Peyer's patch (tissue), 4 donors: ENCODE measurements at regions not wholly inside any gene's neighbourhood (a gene's known extent, or its start where the extent isn't known, plus 50 kb on each side); places are given as distances from the start of the nearest gene placed in this dataset.

Experiments used
- DNase-seq, 3 donors: peaks; one replicate each; pipeline ENCODE4 v3.0.0-alpha.2; 2017 to 2019
- H3K27ac ChIP-seq, 4 donors: fragments of 200-600 bp; sonication (generic); one replicate each; pipeline ENCODE4 v1.5.1; 2016 to 2019
- H3K27me3 ChIP-seq, 2 donors: fragments of 200-600 bp; sonication (generic); one replicate each; pipeline ENCODE4 v1.5.1; 2019
- H3K36me3 ChIP-seq, 3 donors: fragments of 200-600 bp; sonication (generic); one replicate each; pipeline ENCODE4 v1.5.1; 2016 to 2019
- H3K4me1 ChIP-seq, 4 donors: fragments of 200-600 bp; sonication (generic); one replicate each; pipeline ENCODE4 v1.5.1; 2016 to 2019
- H3K4me3 ChIP-seq, 4 donors: fragments of 200-600 bp; sonication (generic); 1 replicate in 3 of 4; 2 replicates in 1 of 4; pipeline ENCODE4 v1.5.1; 2016 to 2019; ENCODE audit warnings: mild to moderate bottlenecking in 1 of 4
- H3K9me3 ChIP-seq, 4 donors: fragments of 200-600 bp; sonication (generic); one replicate each; pipeline ENCODE4 v1.5.1; 2016 to 2019; ENCODE audit warnings: mild to moderate bottlenecking in 1 of 4
- CTCF ChIP-seq, 6 experiments: fragments of 450-650 bp in 4 of 6; fragments of 200-600 bp in 2 of 6; sonication (generic) in 1 of 6; IDR thresholded peaks; one replicate each; pipeline ENCODE4 v1.5.1; 2017 to 2019; ENCODE audit warnings: antibody characterized with exemption in 6 of 6, mild to moderate bottlenecking in 3 of 6, moderate library complexity in 1 of 6
- POLR2A ChIP-seq, 2 donors: fragments of 450-650 bp; IDR thresholded peaks; one replicate each; pipeline ENCODE4 v1.5.1; 2017; ENCODE audit warnings: antibody characterized with exemption in 2 of 2, mild to moderate bottlenecking in 2 of 2, moderate library complexity in 2 of 2

- Histone ChIP-seq H3K4me1 (no peaks in the 10 kb centered on the region), H3K27me3 (no peaks in the 10 kb centered on the region), H3K27ac (no peak overlapping the region), H3K36me3 (no peaks in the 10 kb centered on the region), H3K4me3 (no peak overlapping the region), H3K9me3 (no peaks in the 10 kb centered on the region)
- no peak for TF ChIP-seq POLR2A (IDR thresholded peaks at IDR 0.05)
- no peak for TF ChIP-seq CTCF (IDR thresholded peaks at IDR 0.05)
- DNase-seq, result no peak
Measured at GRCh38 chr5:124859556-124860290, 113.3 kb upstream of the ZNF608 start.

GRCh38 chr5:124860291-124860655 is 113.8 kb upstream of the ZNF608 start:
- no peak for DNase-seq
- H3K4me3 ChIP-seq, result no peak overlapping the region
- TF ChIP-seq CTCF (IDR thresholded peaks at IDR 0.05) (no peak), POLR2A (IDR thresholded peaks at IDR 0.05) (no peak)

GRCh38 chr5:124865066-124865465 is 118.6 kb upstream of the ZNF608 start:
- no peaks in the 10 kb centered on the region for H3K9me3 ChIP-seq
- no peak for DNase-seq
- no peak overlapping the region for H3K4me3 ChIP-seq
- TF ChIP-seq POLR2A (IDR thresholded peaks at IDR 0.05), result no peak
- no peaks in the 10 kb centered on the region for H3K27me3 ChIP-seq
- no peak overlapping the region for H3K27ac ChIP-seq
- no peaks in the 10 kb centered on the region for H3K36me3 ChIP-seq
- H3K4me1 ChIP-seq, result peaks cover 0 to 2% (median 0%) of the 10 kb centered on the region in 4 donors

More at GRCh38 chr5:124860291-124860655, 113.8 kb upstream of the ZNF608 start:
- no peaks in the 10 kb centered on the region for H3K27me3 ChIP-seq
- no peaks in the 10 kb centered on the region for H3K36me3 ChIP-seq
- no peaks in the 10 kb centered on the region for H3K4me1 ChIP-seq
- no peaks in the 10 kb centered on the region for H3K9me3 ChIP-seq
- H3K27ac ChIP-seq, result no peak overlapping the region

GRCh38 chr5:124865603-124866354 is 119.3 kb upstream of the ZNF608 start:
- H3K36me3 ChIP-seq, result no peaks in the 10 kb centered on the region
- H3K27ac ChIP-seq, result no peak overlapping the region
- peaks cover 0 to 3% (median 0%) of the 10 kb centered on the region in 4 donors for H3K4me1 ChIP-seq
- no peaks in the 10 kb centered on the region for H3K9me3 ChIP-seq
- TF ChIP-seq CTCF (IDR thresholded peaks at IDR 0.05) (no peak), POLR2A (IDR thresholded peaks at IDR 0.05) (no peak)
- no peak for DNase-seq
- no peaks in the 10 kb centered on the region for H3K27me3 ChIP-seq
- H3K4me3 ChIP-seq, result no peak overlapping the region

- H3K27ac ChIP-seq, result no peak overlapping the region
- no peak for DNase-seq
Measured at GRCh38 chr5:124866355-124867136, 120.1 kb upstream of the ZNF608 start.

More at GRCh38 chr5:124866355-124867136, 120.1 kb upstream of the ZNF608 start:
- peaks cover 0 to 3% (median 0%) of the 10 kb centered on the region in 4 donors for H3K4me1 ChIP-seq
- H3K9me3 ChIP-seq, result no peaks in the 10 kb centered on the region
- H3K36me3 ChIP-seq, result no peaks in the 10 kb centered on the region
- TF ChIP-seq POLR2A (IDR thresholded peaks at IDR 0.05) (no peak), CTCF (IDR thresholded peaks at IDR 0.05) (no peak)
- H3K27me3 ChIP-seq, result no peaks in the 10 kb centered on the region
- no peak overlapping the region for H3K4me3 ChIP-seq
